ENCODE measurements at regions not wholly inside any gene's neighbourhood (a gene's known extent, or its start where the extent isn't known, plus 50 kb on each side); places are given as distances from the start of the nearest gene placed in this dataset.

DNA sequence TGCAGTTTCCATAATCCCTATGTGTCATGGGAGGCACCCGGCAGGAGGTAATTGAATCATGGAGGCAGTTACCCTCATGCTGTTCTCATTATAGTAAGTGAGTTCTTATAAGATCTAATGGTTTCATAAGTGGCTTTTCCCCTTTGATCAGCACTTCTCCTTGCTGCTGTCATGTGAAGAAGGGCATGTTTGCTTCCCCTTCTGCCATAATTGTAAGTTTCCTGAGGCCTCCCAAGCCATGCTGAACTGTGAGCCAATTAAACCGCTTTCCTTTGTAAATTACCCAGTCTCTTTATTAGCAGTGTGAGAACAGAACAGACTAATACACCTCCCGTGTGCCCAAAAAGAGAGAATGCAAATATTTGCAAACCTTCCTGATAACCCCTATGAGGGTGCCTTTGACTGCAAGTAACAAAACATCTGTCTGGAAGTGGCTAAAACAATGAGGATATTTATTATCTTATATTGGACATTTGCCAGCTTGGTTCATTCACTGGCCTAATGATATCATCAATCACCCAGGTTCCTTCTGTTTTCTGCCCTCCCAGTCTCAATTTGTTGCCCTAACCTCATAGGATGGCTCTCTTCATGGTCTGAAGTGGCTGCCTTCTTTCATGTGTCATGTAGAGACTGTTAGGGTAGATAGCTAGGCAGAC lies 68.7 kb downstream of the BHLHE40 start:
- Histone ChIP-seq H3K23me2 (ENCODE audit: insufficient read length, low read depth, low read length, poor library complexity, severe bottlenecking) (no peaks in the 10 kb centered on the region), H2BK120ac (ENCODE audit: low read depth, low read length, poor library complexity, severe bottlenecking) (no peak overlapping the region), H2BK5ac (ENCODE audit: insufficient read length, low read length) (no peak overlapping the region), H3K56ac (ENCODE audit: insufficient read length, low read depth, low read length) (no peak overlapping the region), H3K27ac (ENCODE audit: insufficient read length, low read depth, low read length) (no peak overlapping the region), H3K27me3 (ENCODE audit: insufficient read depth, low read length) (no peaks in the 10 kb centered on the region), H2AK5ac (ENCODE audit: insufficient read length, low read length) (no peak overlapping the region), H3K9ac (ENCODE audit: extremely low read depth, insufficient read length, low read length) (no peak overlapping the region), H4K20me1 (ENCODE audit: control insufficient read depth, insufficient read depth, insufficient read length) (no peaks in the 10 kb centered on the region), H2BK15ac (ENCODE audit: low read depth, low read length) (no peak overlapping the region), H3K23ac (ENCODE audit: insufficient read length, low read depth, low read length) (no peak overlapping the region), H3K14ac (ENCODE audit: insufficient read depth, low read length) (no peak overlapping the region), H2BK12ac (ENCODE audit: insufficient read length, low read depth, low read length) (no peak overlapping the region), H3K79me2 (ENCODE audit: insufficient read depth, low read length) (no peaks in the 10 kb centered on the region), H3K18ac (ENCODE audit: insufficient read length, low read depth, low read length) (no peak overlapping the region), H4K5ac (ENCODE audit: insufficient read length, low read depth, low read length) (no peak overlapping the region), H3T11ph (ENCODE audit: low read length) (no peak overlapping the region), H3K4me2 (ENCODE audit: insufficient read depth, insufficient read length, low read length) (no peak overlapping the region), H2AFZ (ENCODE audit: low read length) (no peak overlapping the region), H2BK20ac (ENCODE audit: low read depth, low read length, poor library complexity, severe bottlenecking) (no peak overlapping the region), H3K4ac (ENCODE audit: low read depth, low read length) (no peak overlapping the region), H3K9me3 (ENCODE audit: control insufficient read depth, low read depth, low read length) (no peaks in the 10 kb centered on the region), H4K8ac (replicated peaks; ENCODE audit: insufficient read length, low read depth, low read length) (no peak overlapping the region), H3K4me1 (ENCODE audit: insufficient read depth, low read length) (no peaks in the 10 kb centered on the region), H3K79me1 (ENCODE audit: insufficient read depth, low read depth, low read length, poor library complexity, severe bottlenecking) (no peaks in the 10 kb centered on the region), H4K91ac (ENCODE audit: insufficient read length, low read depth, low read length) (no peak overlapping the region)
- Mint-ChIP-seq H3K27ac (no peak overlapping the region; a peak in 1 of 7 replicates), H3K4me1 (no peaks in the 10 kb centered on the region), H3K4me3 (no peak overlapping the region; a peak in 1 of 5 replicates), H3K27me3 (ENCODE audit: low read depth) (no peaks in the 10 kb centered on the region; the same call in 1 of the 2 replicates), H3K36me3 (ENCODE audit: insufficient read depth in 1 of 3, low read depth in 3 of 3) (no peaks in the 10 kb centered on the region), H3K9me3 (peaks cover 0 to 2% of the 10 kb centered on the region in 2 experiments; a peak in 1 of 5 replicates)
- no peak for DNase-seq
- TF ChIP-seq, protein P1, sequence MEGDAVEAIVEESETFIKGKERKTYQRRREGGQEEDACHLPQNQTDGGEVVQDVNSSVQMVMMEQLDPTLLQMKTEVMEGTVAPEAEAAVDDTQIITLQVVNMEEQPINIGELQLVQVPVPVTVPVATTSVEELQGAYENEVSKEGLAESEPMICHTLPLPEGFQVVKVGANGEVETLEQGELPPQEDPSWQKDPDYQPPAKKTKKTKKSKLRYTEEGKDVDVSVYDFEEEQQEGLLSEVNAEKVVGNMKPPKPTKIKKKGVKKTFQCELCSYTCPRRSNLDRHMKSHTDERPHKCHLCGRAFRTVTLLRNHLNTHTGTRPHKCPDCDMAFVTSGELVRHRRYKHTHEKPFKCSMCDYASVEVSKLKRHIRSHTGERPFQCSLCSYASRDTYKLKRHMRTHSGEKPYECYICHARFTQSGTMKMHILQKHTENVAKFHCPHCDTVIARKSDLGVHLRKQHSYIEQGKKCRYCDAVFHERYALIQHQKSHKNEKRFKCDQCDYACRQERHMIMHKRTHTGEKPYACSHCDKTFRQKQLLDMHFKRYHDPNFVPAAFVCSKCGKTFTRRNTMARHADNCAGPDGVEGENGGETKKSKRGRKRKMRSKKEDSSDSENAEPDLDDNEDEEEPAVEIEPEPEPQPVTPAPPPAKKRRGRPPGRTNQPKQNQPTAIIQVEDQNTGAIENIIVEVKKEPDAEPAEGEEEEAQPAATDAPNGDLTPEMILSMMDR (conservative IDR thresholded peaks at IDR 0.05): no peak
- WGBS (ENCODE audit: extremely low coverage, insufficient read length, low lambda C conversion rate): no CpG with 5 or more reads among the region's 3 CpGs
